H9 (cell line): ENCODE measurements at regions not wholly inside any gene's neighbourhood (a gene's known extent, or its start where the extent isn't known, plus 50 kb on each side); places are given as distances from the start of the nearest gene placed in this dataset.

Source experiments
- DNase-seq: peaks from one replicate; pipeline ENCODE4 v3.0.0-alpha.2; 2017
- H2AFZ ChIP-seq: one replicate; pipeline ENCODE4 v1.6.1; 2013; ENCODE audit warnings: mild to moderate bottlenecking, low read length, control low read depth, moderate library complexity
- H2AK5ac ChIP-seq: 2 replicates; pipeline ENCODE4 v1.6.1; 2013; ENCODE audit warnings: low read length, control low read depth, mixed read lengths; ENCODE audit not compliant: insufficient read length
- H2BK120ac ChIP-seq: one replicate; pipeline ENCODE4 v1.6.1; 2013; ENCODE audit warnings: low read depth, mild to moderate bottlenecking, low read length, control low read depth, inconsistent platforms; ENCODE audit not compliant: poor library complexity, severe bottlenecking
- H2BK12ac ChIP-seq: 2 replicates; pipeline ENCODE4 v1.6.1; 2013; ENCODE audit warnings: low read length, control low read depth, mixed read lengths, low read depth; ENCODE audit not compliant: insufficient read length
- H2BK15ac ChIP-seq: 2 replicates; pipeline ENCODE4 v1.6.1; 2013; ENCODE audit warnings: low read depth, low read length, control low read depth
- H2BK20ac ChIP-seq: one replicate; pipeline ENCODE4 v1.6.1; 2013; ENCODE audit warnings: low read depth, mild to moderate bottlenecking, low read length, control low read depth, inconsistent platforms; ENCODE audit not compliant: poor library complexity, severe bottlenecking
- H2BK5ac ChIP-seq: 2 replicates; pipeline ENCODE4 v1.6.1; 2013; ENCODE audit warnings: low read length, control low read depth, mixed read lengths; ENCODE audit not compliant: insufficient read length
- H3K14ac ChIP-seq: 2 replicates; pipeline ENCODE4 v1.6.1; 2013; ENCODE audit warnings: low read length, control low read depth; ENCODE audit not compliant: insufficient read depth
- H3K18ac ChIP-seq: 2 replicates; pipeline ENCODE4 v1.6.1; 2013; ENCODE audit warnings: low read depth, mild to moderate bottlenecking, mixed read lengths, low read length, control low read depth; ENCODE audit not compliant: insufficient read length
- H3K23ac ChIP-seq: 2 replicates; pipeline ENCODE4 v1.6.1; 2013; ENCODE audit warnings: low read length, control low read depth, mixed read lengths, low read depth; ENCODE audit not compliant: insufficient read length
- H3K23me2 ChIP-seq: 2 replicates; pipeline ENCODE4 v1.6.1; 2013; ENCODE audit warnings: low read depth, mild to moderate bottlenecking, mixed read lengths, low read length, control low read depth; ENCODE audit not compliant: insufficient read length, poor library complexity, severe bottlenecking
- H3K27ac ChIP-seq: 2 replicates; pipeline ENCODE4 v1.5.1; 2013; ENCODE audit warnings: low read length, control low read depth, mixed read lengths, low read depth; ENCODE audit not compliant: insufficient read length
- H3K27me3 ChIP-seq: 2 replicates; pipeline ENCODE4 v1.6.1; 2013; ENCODE audit warnings: low read length, control low read depth, inconsistent platforms; ENCODE audit not compliant: insufficient read depth
- H3K4ac ChIP-seq: 2 replicates; pipeline ENCODE4 v1.6.1; 2013; ENCODE audit warnings: low read depth, mild to moderate bottlenecking, control low read depth, inconsistent platforms, low read length, moderate library complexity
- H3K4me1 ChIP-seq: 2 replicates; pipeline ENCODE4 v1.6.1; 2013; ENCODE audit warnings: low read length, control low read depth, inconsistent platforms; ENCODE audit not compliant: insufficient read depth
- H3K4me2 ChIP-seq: 2 replicates; pipeline ENCODE4 v1.6.1; 2013; ENCODE audit warnings: low read length, control low read depth, mixed read lengths; ENCODE audit not compliant: insufficient read length, insufficient read depth
- H3K56ac ChIP-seq: 2 replicates; pipeline ENCODE4 v1.6.1; 2013; ENCODE audit warnings: low read depth, mild to moderate bottlenecking, mixed read lengths, low read length, control low read depth; ENCODE audit not compliant: insufficient read length
- H3K79me1 ChIP-seq: 2 replicates; pipeline ENCODE4 v1.6.1; 2013; ENCODE audit warnings: low read depth, mild to moderate bottlenecking, moderate library complexity, low read length, control low read depth, inconsistent platforms; ENCODE audit not compliant: insufficient read depth, poor library complexity, severe bottlenecking
- H3K79me2 ChIP-seq: 2 replicates; pipeline ENCODE4 v1.6.1; 2013; ENCODE audit warnings: low read length, control low read depth, inconsistent platforms; ENCODE audit not compliant: insufficient read depth
- H3K9ac ChIP-seq: 2 replicates; pipeline ENCODE4 v1.6.1; 2013; ENCODE audit warnings: low read length, control low read depth, mixed read lengths; ENCODE audit not compliant: insufficient read length; ENCODE audit errors: extremely low read depth
- H3K9me3 ChIP-seq: one replicate; pipeline ENCODE4 v1.6.1; 2013; ENCODE audit warnings: low read depth, low read length, inconsistent platforms; ENCODE audit not compliant: control insufficient read depth
- H3T11ph ChIP-seq: one replicate; pipeline ENCODE4 v1.6.1; 2013; ENCODE audit warnings: mild to moderate bottlenecking, low read length, control low read depth, inconsistent platforms
- H4K20me1 ChIP-seq: one replicate; pipeline ENCODE4 v1.6.1; 2013; ENCODE audit not compliant: control insufficient read depth, insufficient read length, insufficient read depth
- H4K5ac ChIP-seq: 2 replicates; pipeline ENCODE4 v1.6.1; 2013; ENCODE audit warnings: low read depth, mild to moderate bottlenecking, mixed read lengths, low read length, control low read depth; ENCODE audit not compliant: insufficient read length
- H4K8ac ChIP-seq: replicated peaks from 2 replicates; pipeline ENCODE4 v1.6.1; 2013; ENCODE audit warnings: low read length, control low read depth, mixed read lengths, low read depth; ENCODE audit not compliant: insufficient read length
- H4K91ac ChIP-seq: 2 replicates; pipeline ENCODE4 v1.6.1; 2013; ENCODE audit warnings: low read depth, mild to moderate bottlenecking, moderate library complexity, mixed read lengths, low read length, control low read depth; ENCODE audit not compliant: insufficient read length
- H3K27ac Mint-ChIP-seq, 3 experiments: 2 replicates in 2 of 3; 3 replicates in 1 of 3; pipeline ENCODE4 v1.8.0; 2020 to 2021; ENCODE audit warnings: mixed read lengths in 3 of 3, mild to moderate bottlenecking in 1 of 3, moderate library complexity in 1 of 3
- H3K27me3 Mint-ChIP-seq: 2 replicates; pipeline ENCODE4 v1.8.0; 2021; ENCODE audit warnings: low read depth, mild to moderate bottlenecking, moderate library complexity, mixed read lengths
- H3K36me3 Mint-ChIP-seq, 3 experiments: 2 replicates in 2 of 3; 3 replicates in 1 of 3; pipeline ENCODE4 v1.8.0; 2020 to 2021; ENCODE audit warnings: low read depth in 3 of 3, mixed read lengths in 3 of 3; ENCODE audit not compliant: insufficient read depth in 1 of 3
- H3K4me1 Mint-ChIP-seq, 2 experiments: 2 replicates each; pipeline ENCODE4 v1.8.0; 2020; ENCODE audit warnings: mixed read lengths in 2 of 2
- H3K4me3 Mint-ChIP-seq, 2 experiments: 2 replicates in 1 of 2; 3 replicates in 1 of 2; pipeline ENCODE4 v1.8.0; 2020 to 2021; ENCODE audit warnings: mild to moderate bottlenecking in 2 of 2, mixed read lengths in 2 of 2, moderate library complexity in 1 of 2
- H3K9me3 Mint-ChIP-seq, 2 experiments: 2 replicates in 1 of 2; 3 replicates in 1 of 2; pipeline ENCODE4 v1.8.0; 2020; ENCODE audit warnings: mild to moderate bottlenecking in 2 of 2, mixed read lengths in 2 of 2, moderate library complexity in 1 of 2
- WGBS: extraction: QIAGEN DNeasy Blood & Tissue Kit; methylation state at CpG from one replicate; pipeline ENCODE4 v1.1.7; 2013; ENCODE audit warnings: missing lambda C conversion rate, low lambda C conversion rate, mixed read lengths; ENCODE audit not compliant: insufficient read length; ENCODE audit errors: extremely low coverage; 5-methylcytosine and 5-hydroxymethylcytosine counted together
- TF ChIP-seq, protein P1 (sequence below): fragments of 200-600 bp; sonication (generic); conservative IDR thresholded peaks from 3 replicates; pipeline ENCODE4 v1.8.0; 2021; ENCODE audit warnings: antibody characterized with exemption, mild to moderate bottlenecking

GRCh38 chr1:222994511-222995235 is 148.4 kb downstream of the TLR5 start:
- Histone ChIP-seq H3K27me3 (no peaks in the 10 kb centered on the region), H2BK120ac (no peak overlapping the region), H3K4ac (no peak overlapping the region), H4K5ac (no peak overlapping the region), H3K79me2 (no peaks in the 10 kb centered on the region), H2BK15ac (no peak overlapping the region), H4K20me1 (no peaks in the 10 kb centered on the region), H3K23me2 (no peaks in the 10 kb centered on the region), H3K9me3 (no peaks in the 10 kb centered on the region), H3K79me1 (no peaks in the 10 kb centered on the region), H3K9ac (no peak overlapping the region), H4K91ac (no peak overlapping the region), H3K23ac (no peak overlapping the region), H2AK5ac (no peak overlapping the region), H3K4me2 (no peak overlapping the region), H3K56ac (no peak overlapping the region), H4K8ac (no peak overlapping the region), H3K14ac (no peak overlapping the region), H3K27ac (no peak overlapping the region), H3K18ac (no peak overlapping the region), H3T11ph (no peak overlapping the region), H2AFZ (no peak overlapping the region), H3K4me1 (no peaks in the 10 kb centered on the region), H2BK12ac (no peak overlapping the region), H2BK5ac (no peak overlapping the region), H2BK20ac (no peak overlapping the region)
- H3K36me3 Mint-ChIP-seq: peaks cover 0 to 3% (median 0%) of the 10 kb centered on the region in 3 experiments; a peak in 2 of 7 replicates
- H3K4me3 Mint-ChIP-seq: no peak overlapping the region
- no peaks in the 10 kb centered on the region for H3K9me3 Mint-ChIP-seq
- TF ChIP-seq, protein P1, sequence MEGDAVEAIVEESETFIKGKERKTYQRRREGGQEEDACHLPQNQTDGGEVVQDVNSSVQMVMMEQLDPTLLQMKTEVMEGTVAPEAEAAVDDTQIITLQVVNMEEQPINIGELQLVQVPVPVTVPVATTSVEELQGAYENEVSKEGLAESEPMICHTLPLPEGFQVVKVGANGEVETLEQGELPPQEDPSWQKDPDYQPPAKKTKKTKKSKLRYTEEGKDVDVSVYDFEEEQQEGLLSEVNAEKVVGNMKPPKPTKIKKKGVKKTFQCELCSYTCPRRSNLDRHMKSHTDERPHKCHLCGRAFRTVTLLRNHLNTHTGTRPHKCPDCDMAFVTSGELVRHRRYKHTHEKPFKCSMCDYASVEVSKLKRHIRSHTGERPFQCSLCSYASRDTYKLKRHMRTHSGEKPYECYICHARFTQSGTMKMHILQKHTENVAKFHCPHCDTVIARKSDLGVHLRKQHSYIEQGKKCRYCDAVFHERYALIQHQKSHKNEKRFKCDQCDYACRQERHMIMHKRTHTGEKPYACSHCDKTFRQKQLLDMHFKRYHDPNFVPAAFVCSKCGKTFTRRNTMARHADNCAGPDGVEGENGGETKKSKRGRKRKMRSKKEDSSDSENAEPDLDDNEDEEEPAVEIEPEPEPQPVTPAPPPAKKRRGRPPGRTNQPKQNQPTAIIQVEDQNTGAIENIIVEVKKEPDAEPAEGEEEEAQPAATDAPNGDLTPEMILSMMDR: no peak
- WGBS: no CpG with 5 or more reads among the region's 4 CpGs
- H3K4me1 Mint-ChIP-seq: peaks cover 20 to 23% of the 10 kb centered on the region in 2 experiments
- no peak for DNase-seq
- peak overlapping the region in 1 of 3 experiments; percentile 76; a peak in 2 of 7 replicates for H3K27ac Mint-ChIP-seq
- H3K27me3 Mint-ChIP-seq: peaks cover 6% of the 10 kb centered on the region
